D721Med (cell line): ENCODE measurements at regions not wholly inside any gene's neighbourhood (a gene's known extent, or its start where the extent isn't known, plus 50 kb on each side); places are given as distances from the start of the nearest gene placed in this dataset.
A peak's percentile ranks its signal among the peaks of the same experiment; 100 is the strongest.

Experiments
- DNase-seq: peaks from one replicate; pipeline ENCODE4 v3.0.0; 2011; ENCODE audit warnings: low spot score; ENCODE audit not compliant: insufficient read length
- FAIRE-seq: peaks from 2 replicates; lab custom pipeline; 2011; peaks lifted over from hg19 to GRCh38; lab: Jason Lieb, UNC
- CTCF ChIP-seq: IDR thresholded peaks from 2 replicates; pipeline ENCODE4 v1.5.1; 2012; ENCODE audit warnings: mild to moderate bottlenecking, control low read depth; ENCODE audit not compliant: insufficient read depth; ENCODE audit errors: missing control alignments

DNA sequence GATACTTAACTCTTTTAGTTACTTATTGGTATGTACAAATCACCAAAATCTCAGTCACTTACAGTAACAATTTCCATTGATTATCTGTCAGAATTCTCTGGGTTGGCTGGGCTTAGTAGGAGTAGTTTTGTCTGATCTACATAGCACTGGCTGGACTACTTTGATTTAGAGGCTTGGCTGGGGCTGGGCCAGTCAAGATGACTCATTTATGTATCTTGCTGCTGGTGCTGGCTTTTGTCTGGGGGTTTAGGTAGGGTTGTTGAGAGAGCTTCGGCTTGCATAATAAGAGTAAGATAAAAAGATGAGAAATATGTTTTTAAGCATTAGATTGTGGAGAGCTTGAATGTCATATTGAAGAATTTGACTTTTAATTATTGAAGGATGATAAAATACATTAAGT is 1093.7 kb downstream of the SLC6A15 start:
- no peak for TF ChIP-seq CTCF
- FAIRE-seq: no peak
- DNase-seq: no peak

- no peak for FAIRE-seq
Measured at GRCh38 chr12:83817730-83818129, 1094.9 kb downstream of the SLC6A15 start.

GRCh38 chr12:83808591-83808990 is 1104.0 kb downstream of the SLC6A15 start:
- FAIRE-seq (peak; percentile 21), DNase-seq (no peak)
- TF ChIP-seq CTCF: no peak

More at GRCh38 chr12:83817730-83818129, 1094.9 kb downstream of the SLC6A15 start:
- no peak for DNase-seq
- TF ChIP-seq CTCF: no peak

DNA sequence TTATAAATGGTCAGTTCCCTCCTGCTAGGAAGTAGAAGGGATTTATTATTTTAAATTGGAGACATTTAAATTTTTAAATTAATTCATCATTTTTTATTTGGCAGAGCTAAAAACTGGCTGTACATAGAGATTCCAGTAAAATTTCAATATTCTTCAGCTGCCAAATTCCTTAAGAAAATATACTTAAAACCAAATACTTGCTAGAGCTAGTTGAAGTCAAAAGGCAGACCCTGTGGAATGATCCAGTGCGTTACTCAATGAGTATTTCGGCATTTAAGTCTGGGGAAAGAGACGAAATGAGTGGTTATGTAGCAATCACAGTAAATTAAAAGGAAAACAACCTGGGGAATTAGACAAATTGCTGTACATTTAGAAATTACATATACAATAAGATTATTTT is 1104.7 kb downstream of the SLC6A15 start:
- no peak for DNase-seq
- FAIRE-seq: no peak
- no peak for TF ChIP-seq CTCF

GRCh38 chr12:83805873-83806272 is 1106.7 kb downstream of the SLC6A15 start:
- DNase-seq (no peak), FAIRE-seq (no peak)
- no peak for TF ChIP-seq CTCF

DNA sequence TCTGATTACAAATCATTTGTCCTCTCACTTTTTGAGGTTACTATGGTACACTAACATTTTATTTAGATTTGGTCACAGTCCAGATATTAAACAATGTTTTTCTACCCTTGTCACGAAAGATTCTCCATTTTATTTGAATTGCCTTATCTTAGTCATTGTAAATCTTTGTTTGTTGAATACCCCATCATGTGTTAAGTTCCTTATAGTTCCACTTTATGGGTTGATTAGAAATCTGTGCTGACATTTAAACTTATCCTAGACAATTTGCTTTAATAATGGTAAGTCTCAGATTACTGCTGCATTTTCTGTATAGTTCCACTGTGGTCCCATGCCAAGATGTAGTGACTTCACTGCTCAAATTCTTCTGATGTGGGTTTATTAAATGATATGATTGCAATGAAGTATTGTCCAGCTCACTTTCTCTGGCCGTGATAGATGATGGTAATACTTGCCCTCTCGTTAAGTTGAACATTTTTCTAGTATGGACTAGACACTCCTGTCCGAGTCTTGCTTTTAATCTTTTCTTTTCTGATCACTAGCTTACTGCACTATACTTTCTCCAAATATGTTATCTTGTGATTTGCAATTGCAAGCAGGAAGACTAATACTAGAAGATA is 1107.3 kb downstream of the SLC6A15 start:
- FAIRE-seq (no peak), DNase-seq (no peak)
- TF ChIP-seq CTCF: no peak

GRCh38 chr12:83801972-83802371 is 1110.6 kb downstream of the SLC6A15 start:
- TF ChIP-seq CTCF: no peak
- DNase-seq (no peak), FAIRE-seq (no peak)
